Activated naive CD8-positive, alpha-beta T cell treated with anti-CD3 and anti-CD28 coated beads, Interleukin-2, amount 50 U/mL, for 24 hours (primary cell): ENCODE measurements at regions not wholly inside any gene's neighbourhood (a gene's known extent, or its start where the extent isn't known, plus 50 kb on each side); places are given as distances from the start of the nearest gene placed in this dataset.

ENCODE experiments used
- ATAC-seq: fragments of 150-1000 bp; cut with Tn5 transposase; one replicate; pipeline ENCODE4 v1.10.0; 2021
- DNase-seq: peaks from one replicate; pipeline ENCODE4 v3.0.0; 2021
- H3K27ac Mint-ChIP-seq: one replicate; pipeline ENCODE4 v1.8.0; 2021; ENCODE audit warnings: mild to moderate bottlenecking, mixed read lengths
- H3K27me3 Mint-ChIP-seq: one replicate; pipeline ENCODE4 v1.8.0; 2021; ENCODE audit warnings: mixed read lengths
- H3K36me3 Mint-ChIP-seq: one replicate; pipeline ENCODE4 v1.8.0; 2021; ENCODE audit warnings: low read depth, mixed read lengths
- H3K4me1 Mint-ChIP-seq: one replicate; pipeline ENCODE4 v1.8.0; 2021; ENCODE audit warnings: mixed read lengths
- H3K4me3 Mint-ChIP-seq: one replicate; pipeline ENCODE4 v1.8.0; 2021; ENCODE audit warnings: mild to moderate bottlenecking, moderate library complexity, mixed read lengths
- H3K9me3 Mint-ChIP-seq: one replicate; pipeline ENCODE4 v1.8.0; 2021; ENCODE audit warnings: mixed read lengths

- H3K4me3 Mint-ChIP-seq, result no peak overlapping the region
- DNase-seq, result peak; percentile 28
These were observed 131.2 kb upstream of the CDH4 start for GRCh38 chr20:61120595-61121515.

GRCh38 chr20:61121661-61122060 is 130.4 kb upstream of the CDH4 start:
- Mint-ChIP-seq H3K36me3 (no peaks in the 10 kb centered on the region), H3K4me1 (peaks cover 4% of the 10 kb centered on the region), H3K27ac (no peak overlapping the region), H3K4me3 (no peak overlapping the region), H3K27me3 (no peaks in the 10 kb centered on the region), H3K9me3 (no peaks in the 10 kb centered on the region)
- DNase-seq (no peak), ATAC-seq (no peak)

More at GRCh38 chr20:61120595-61121515, 131.2 kb upstream of the CDH4 start:
- H3K36me3 Mint-ChIP-seq, result no peaks in the 10 kb centered on the region
- no peaks in the 10 kb centered on the region for H3K9me3 Mint-ChIP-seq
- H3K4me1 Mint-ChIP-seq, result peaks cover 4% of the 10 kb centered on the region
- H3K27ac Mint-ChIP-seq, result no peak overlapping the region
- peak; percentile 34 for ATAC-seq
- no peaks in the 10 kb centered on the region for H3K27me3 Mint-ChIP-seq

- no peak for ATAC-seq
- Mint-ChIP-seq H3K9me3 (no peaks in the 10 kb centered on the region), H3K36me3 (no peaks in the 10 kb centered on the region), H3K4me3 (no peak overlapping the region), H3K4me1 (peaks cover 4% of the 10 kb centered on the region), H3K27me3 (no peaks in the 10 kb centered on the region), H3K27ac (no peak overlapping the region)
- no peak for DNase-seq
These were observed 128.8 kb upstream of the CDH4 start for GRCh38 chr20:61123286-61123685.

- ATAC-seq, result no peak
- Mint-ChIP-seq H3K36me3 (no peaks in the 10 kb centered on the region), H3K4me3 (no peak overlapping the region), H3K27me3 (no peaks in the 10 kb centered on the region), H3K27ac (peak overlapping the region; percentile 42), H3K9me3 (no peaks in the 10 kb centered on the region), H3K4me1 (peaks cover 4% of the 10 kb centered on the region)
- no peak for DNase-seq
These were observed 128.2 kb upstream of the CDH4 start for GRCh38 chr20:61123751-61124368.

GRCh38 chr20:61125076-61125475 is 127.0 kb upstream of the CDH4 start:
- Mint-ChIP-seq H3K9me3 (no peaks in the 10 kb centered on the region), H3K27ac (no peak overlapping the region), H3K27me3 (no peaks in the 10 kb centered on the region), H3K36me3 (no peaks in the 10 kb centered on the region), H3K4me1 (peaks cover 7% of the 10 kb centered on the region), H3K4me3 (no peak overlapping the region)
- ATAC-seq (no peak), DNase-seq (no peak)

GRCh38 chr20:61125546-61126180 is 126.4 kb upstream of the CDH4 start:
- Mint-ChIP-seq H3K4me3 (no peak overlapping the region), H3K27me3 (no peaks in the 10 kb centered on the region), H3K36me3 (no peaks in the 10 kb centered on the region), H3K9me3 (no peaks in the 10 kb centered on the region), H3K4me1 (peaks cover 4% of the 10 kb centered on the region), H3K27ac (no peak overlapping the region)
- DNase-seq, result no peak
- ATAC-seq, result no peak

- H3K4me3 Mint-ChIP-seq, result no peak overlapping the region
- H3K9me3 Mint-ChIP-seq, result no peaks in the 10 kb centered on the region
- H3K36me3 Mint-ChIP-seq, result no peaks in the 10 kb centered on the region
- ATAC-seq (no peak), DNase-seq (no peak)
- H3K27ac Mint-ChIP-seq, result no peak overlapping the region
- H3K27me3 Mint-ChIP-seq, result no peaks in the 10 kb centered on the region
- H3K4me1 Mint-ChIP-seq, result peaks cover 3% of the 10 kb centered on the region
These were observed 125.5 kb upstream of the CDH4 start for GRCh38 chr20:61126369-61127195.

- peaks cover 3% of the 10 kb centered on the region for H3K4me1 Mint-ChIP-seq
These were observed 124.6 kb upstream of the CDH4 start for GRCh38 chr20:61127311-61128039.

GRCh38 chr20:61128701-61129269 is 123.3 kb upstream of the CDH4 start:
- H3K4me3 Mint-ChIP-seq, result no peak overlapping the region
- no peaks in the 10 kb centered on the region for H3K27me3 Mint-ChIP-seq
- DNase-seq (no peak), ATAC-seq (no peak)
- H3K27ac Mint-ChIP-seq, result no peak overlapping the region
- no peaks in the 10 kb centered on the region for H3K36me3 Mint-ChIP-seq
- H3K9me3 Mint-ChIP-seq, result no peaks in the 10 kb centered on the region
- H3K4me1 Mint-ChIP-seq, result peaks cover 3% of the 10 kb centered on the region

More at GRCh38 chr20:61127311-61128039, 124.6 kb upstream of the CDH4 start:
- H3K27me3 Mint-ChIP-seq, result no peaks in the 10 kb centered on the region
- H3K36me3 Mint-ChIP-seq, result no peaks in the 10 kb centered on the region
- no peak for ATAC-seq
- no peak for DNase-seq
- no peaks in the 10 kb centered on the region for H3K9me3 Mint-ChIP-seq
- H3K27ac Mint-ChIP-seq, result no peak overlapping the region
- no peak overlapping the region for H3K4me3 Mint-ChIP-seq

GRCh38 chr20:61129311-61129710 is 122.8 kb upstream of the CDH4 start:
- ATAC-seq (no peak), DNase-seq (no peak)
- H3K27ac Mint-ChIP-seq, result no peak overlapping the region
- H3K36me3 Mint-ChIP-seq, result no peaks in the 10 kb centered on the region
- no peak overlapping the region for H3K4me3 Mint-ChIP-seq
- H3K9me3 Mint-ChIP-seq, result no peaks in the 10 kb centered on the region
- no peaks in the 10 kb centered on the region for H3K27me3 Mint-ChIP-seq
- peaks cover 3% of the 10 kb centered on the region for H3K4me1 Mint-ChIP-seq

- Mint-ChIP-seq H3K27me3 (no peaks in the 10 kb centered on the region), H3K36me3 (no peaks in the 10 kb centered on the region), H3K4me3 (no peak overlapping the region), H3K4me1 (peaks cover 3% of the 10 kb centered on the region), H3K27ac (no peak overlapping the region), H3K9me3 (no peaks in the 10 kb centered on the region)
- ATAC-seq, result no peak
- no peak for DNase-seq
These were observed 121.9 kb upstream of the CDH4 start for GRCh38 chr20:61130156-61130555.

- no peak for DNase-seq
- H3K36me3 Mint-ChIP-seq, result no peaks in the 10 kb centered on the region
- no peak for ATAC-seq
- H3K27me3 Mint-ChIP-seq, result no peaks in the 10 kb centered on the region
- H3K4me1 Mint-ChIP-seq, result peaks cover 3% of the 10 kb centered on the region
- H3K27ac Mint-ChIP-seq, result no peak overlapping the region
- H3K9me3 Mint-ChIP-seq, result no peaks in the 10 kb centered on the region
- H3K4me3 Mint-ChIP-seq, result no peak overlapping the region
These were observed 120.1 kb upstream of the CDH4 start for GRCh38 chr20:61131944-61132343.

- DNase-seq (no peak), ATAC-seq (no peak)
- Mint-ChIP-seq H3K4me3 (no peak overlapping the region), H3K27me3 (no peaks in the 10 kb centered on the region), H3K4me1 (peaks cover 3% of the 10 kb centered on the region), H3K27ac (no peak overlapping the region), H3K36me3 (no peaks in the 10 kb centered on the region), H3K9me3 (no peaks in the 10 kb centered on the region)
These were observed 118.5 kb upstream of the CDH4 start for GRCh38 chr20:61133611-61134010.
